ENCODE measurements at regions not wholly inside any gene's neighbourhood (a gene's known extent, or its start where the extent isn't known, plus 50 kb on each side); places are given as distances from the start of the nearest gene placed in this dataset.
"Not testable (repeated sequence)": the region's sequence is repeated elsewhere in the genome, so short reads cannot be mapped to it uniquely, and the experiment has no call there.

GRCh38 chr12:8354741-8355140 lies 101.0 kb upstream of the CLEC6A start:
- TF ChIP-seq POLR2AphosphoS5, POLR2A, CTCF (IDR thresholded peaks at IDR 0.05): not testable (repeated sequence)

Measured in prostate gland (tissue), 2 donors.